K562 (cell line): ENCODE measurements at regions not wholly inside any gene's neighbourhood (a gene's known extent, or its start where the extent isn't known, plus 50 kb on each side); places are given as distances from the start of the nearest gene placed in this dataset.
A peak's percentile ranks its signal among the peaks of the same experiment; 100 is the strongest.

Experiments
- CTCF ChIP-seq, 3 experiments: IDR thresholded peaks in 2 of 3; conservative IDR thresholded peaks in 1 of 3; 2 replicates each; pipeline ENCODE4 v1.5.1; 2011 to 2012; ENCODE audit warnings: low read length in 3 of 3, mild to moderate bottlenecking in 3 of 3, control low read depth in 2 of 3, improper control_type of control experiment in 1 of 3, inconsistent platforms in 1 of 3, low read depth in 1 of 3, mixed read lengths in 1 of 3, moderate library complexity in 1 of 3; ENCODE audit not compliant: insufficient read depth in 2 of 3
- ELK1 ChIP-seq: sonication (generic); formaldehyde crosslinking; IDR thresholded peaks from 2 replicates; pipeline ENCODE4 v1.8.1; 2022; ENCODE audit warnings: missing genetic modification reagents
- ETV5 ChIP-seq: sonication (generic); formaldehyde crosslinking; IDR thresholded peaks from 2 replicates; pipeline ENCODE4 v1.4.0; 2020; ENCODE audit warnings: low read depth, mild to moderate bottlenecking, missing genetic modification reagents
- KLF10 ChIP-seq: fragments of 250-450 bp; sonication (Bioruptor Pico); IDR thresholded peaks from 2 replicates; pipeline ENCODE4 v1.6.1; 2021; ENCODE audit warnings: matching md5 sums
- REST ChIP-seq, 2 experiments: fragments of 450-650 bp; formaldehyde crosslinking in 1 of 2; IDR thresholded peaks; 2 replicates each; pipeline versions ENCODE4 v1.4.0 to v1.6.1; 2014 to 2020; ENCODE audit warnings: mild to moderate bottlenecking in 2 of 2, borderline replicate concordance in 1 of 2, low read depth in 1 of 2
- ZBTB17 ChIP-seq: fragments of 450-650 bp; formaldehyde crosslinking; IDR thresholded peaks from 2 replicates; pipeline ENCODE4 v1.4.0; 2020; ENCODE audit warnings: mild to moderate bottlenecking
- ZNF184 ChIP-seq: sonication (generic); formaldehyde crosslinking; IDR thresholded peaks from 2 replicates; pipeline ENCODE4 v1.5.0; 2020; ENCODE audit warnings: missing genetic modification reagents
- ZNF436 ChIP-seq: fragments of 250-450, 450-650 bp; sonication (Bioruptor Pico); formaldehyde crosslinking; IDR thresholded peaks from 2 replicates; pipeline ENCODE4 v1.7.0; 2020; ENCODE audit warnings: mild to moderate bottlenecking

DNA sequence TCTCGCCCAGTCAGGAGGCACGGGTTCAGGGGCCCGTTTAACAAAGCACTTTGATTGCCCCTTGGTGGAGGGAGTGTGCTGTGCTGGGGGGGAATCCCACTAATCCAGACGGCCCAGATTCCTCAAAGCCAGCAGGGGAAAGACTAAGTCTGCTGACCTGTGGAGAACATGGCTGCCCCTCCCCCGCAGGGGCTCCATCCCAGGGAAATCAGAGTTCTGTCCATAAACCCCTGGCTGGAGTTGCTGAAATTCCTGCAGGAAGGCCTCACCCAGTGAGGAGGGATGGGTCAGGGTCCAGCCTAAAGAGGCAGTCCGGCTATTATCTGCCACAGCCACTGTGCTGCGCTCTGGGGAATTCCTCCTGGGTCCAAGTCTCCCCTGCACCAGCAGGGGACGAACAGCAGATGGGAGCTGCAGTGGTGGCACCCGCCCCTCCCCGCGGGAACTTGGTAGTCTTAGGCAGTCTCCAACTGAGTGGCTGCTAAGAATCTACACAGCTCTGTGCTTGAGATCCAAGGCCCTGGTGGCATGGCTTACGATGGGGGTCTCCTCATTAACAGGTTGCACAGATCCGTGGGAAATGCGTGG lies 174.0 kb upstream of the DAB2 start:
- TF ChIP-seq REST (IDR thresholded peaks at IDR 0.05; ENCODE audit: borderline replicate concordance) (no peak), REST (CRISPR knock-in tag; IDR thresholded peaks at IDR 0.05; ENCODE audit: low read depth) (no peak), ZBTB17 (CRISPR knock-in tag) (no peak), CTCF (IDR thresholded peaks at IDR 0.05 in 2 of 3, conservative IDR thresholded peaks at IDR 0.05 in 1 of 3; ENCODE audit: insufficient read depth in 2 of 3, low read depth in 1 of 3, low read length in 3 of 3) (peak in 1 of 3 experiments; percentile 26; a peak in 2 of 6 replicates), KLF10 (CRISPR knock-in tag) (no peak), ELK1 (CRISPR knock-in tag) (no peak), ETV5 (CRISPR knock-in tag) (no peak), ZNF436 (CRISPR knock-in tag) (no peak), ZNF184 (CRISPR knock-in tag) (no peak)
